OCI-M2 (cell line): ENCODE measurements at regions not wholly inside any gene's neighbourhood (a gene's known extent, or its start where the extent isn't known, plus 50 kb on each side); places are given as distances from the start of the nearest gene placed in this dataset.
"Not testable (repeated sequence)": the region's sequence is repeated elsewhere in the genome, so short reads cannot be mapped to it uniquely, and the experiment has no call there.

Experiments used
- DNase-seq: peaks from one replicate; lab custom pipeline; 2025; ENCODE audit not compliant: unreplicated experiment; lab: John Stamatoyannopoulos, UW

DNA sequence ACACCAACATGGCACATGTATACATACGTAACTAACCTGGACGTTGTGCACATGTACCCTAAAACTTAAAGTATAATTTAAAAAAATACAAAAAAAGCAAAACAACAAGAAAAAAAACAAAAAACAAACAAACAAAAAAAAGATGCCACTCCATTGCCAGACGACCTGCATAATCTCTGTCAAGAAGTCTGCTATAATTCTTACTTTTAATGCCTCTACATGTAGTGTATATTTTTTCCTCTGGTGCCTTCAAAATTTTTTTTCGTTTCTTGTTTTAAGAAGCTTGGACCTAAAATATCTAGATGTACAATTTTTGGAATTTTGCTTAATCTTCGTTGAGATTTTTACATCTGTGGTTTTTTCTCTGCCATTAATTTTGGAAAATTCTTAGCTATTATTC lies 235.6 kb upstream of the ZNF521 start:
- no peak for DNase-seq

DNA sequence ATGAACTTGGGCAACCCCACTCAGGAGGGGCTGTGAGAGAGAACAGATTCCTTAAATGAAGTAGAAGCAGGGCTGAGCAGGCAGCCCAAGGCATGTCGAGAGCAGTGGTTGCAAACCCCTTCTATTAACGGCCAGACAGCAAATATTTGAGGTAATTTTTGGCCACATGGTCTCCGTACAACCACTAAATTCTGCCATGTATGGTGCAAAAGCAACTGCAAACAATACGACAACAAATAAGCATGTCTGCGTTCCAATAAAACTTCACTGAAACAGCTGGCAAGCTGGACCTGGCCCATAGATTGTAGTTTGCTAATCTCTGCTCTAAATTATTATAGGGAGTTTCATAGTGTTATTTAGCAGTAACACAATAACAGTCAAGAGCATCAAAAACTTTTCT lies 217.0 kb upstream of the ZNF521 start:
- DNase-seq, result no peak

DNA sequence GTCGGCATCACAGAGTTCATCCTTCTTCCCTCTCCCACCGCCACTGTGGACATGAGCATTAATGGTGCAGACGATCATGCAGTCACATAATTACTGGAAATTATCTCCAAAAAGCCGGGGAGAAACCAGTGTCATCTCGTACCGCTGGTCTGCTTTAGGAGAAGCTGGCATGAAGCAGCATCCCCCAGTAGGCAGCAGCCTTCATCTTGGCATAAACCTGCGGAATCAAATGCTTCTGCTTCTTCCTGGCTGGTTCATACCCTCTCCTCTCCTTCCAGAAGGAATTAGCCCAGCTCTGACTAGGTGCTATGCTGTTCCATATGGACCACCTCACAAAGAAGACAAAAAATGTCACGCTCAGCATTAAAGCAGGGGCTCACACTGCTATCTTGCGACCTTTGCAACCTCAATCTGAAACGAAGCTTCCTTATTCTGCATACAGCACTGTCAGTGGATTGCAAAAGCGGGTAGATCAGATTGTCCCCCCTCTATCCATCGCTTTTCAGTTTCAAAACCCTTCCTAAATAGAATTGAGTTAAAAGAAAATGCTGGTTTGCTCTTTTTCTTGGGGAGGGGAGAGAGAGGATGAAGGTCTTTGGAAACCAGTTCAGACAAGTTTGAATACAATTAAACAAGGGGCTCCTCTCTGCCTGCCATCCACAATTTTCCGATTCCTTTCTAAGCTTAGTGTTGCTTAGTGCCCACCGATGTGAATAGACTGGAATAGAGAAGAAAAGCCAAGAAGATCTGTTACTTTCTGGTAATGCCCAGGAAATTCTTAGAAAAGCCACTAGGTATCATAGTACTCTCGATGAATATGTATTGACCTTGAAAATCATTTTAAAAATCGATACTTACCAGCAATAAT lies 212.1 kb upstream of the ZNF521 start:
- DNase-seq, result no peak

DNA sequence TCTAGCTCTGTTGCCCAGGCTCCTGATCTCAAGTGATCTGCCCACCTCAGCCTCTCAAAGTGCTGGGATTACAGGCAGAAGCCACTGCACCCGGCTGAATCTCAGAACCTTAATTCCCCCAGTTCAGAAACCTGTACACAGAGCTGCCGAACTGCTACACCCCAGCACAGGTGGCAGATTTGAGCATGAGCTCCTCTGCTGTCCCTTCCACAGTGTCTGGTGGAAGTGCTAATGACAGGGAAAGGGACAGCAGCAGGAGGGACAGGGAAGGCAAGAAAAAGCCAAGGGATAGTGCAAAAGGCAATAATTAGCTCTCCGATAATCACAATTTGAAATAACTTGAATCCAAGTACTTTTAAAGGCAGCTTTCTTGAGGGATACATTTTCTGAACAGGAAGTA lies 211.4 kb upstream of the ZNF521 start:
- no peak for DNase-seq

DNA sequence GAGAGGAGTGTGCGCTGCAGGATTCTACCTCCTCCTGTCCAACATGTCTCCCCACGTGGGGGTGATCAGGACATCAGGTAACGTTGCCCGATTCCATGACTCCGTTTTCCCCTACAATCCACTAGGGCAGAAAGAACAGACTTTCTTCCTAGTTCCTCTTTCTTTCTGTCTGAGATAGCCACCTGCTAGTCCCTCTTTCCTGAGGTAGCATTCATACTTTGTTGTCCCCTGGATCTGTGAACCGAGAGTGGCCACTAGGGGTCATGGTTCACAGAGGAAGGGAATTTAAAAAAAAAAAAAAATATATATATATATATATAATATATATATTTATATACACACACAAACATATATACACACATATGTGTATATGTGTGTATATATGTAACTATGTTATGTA lies 210.0 kb upstream of the ZNF521 start:
- DNase-seq, result no peak

DNA sequence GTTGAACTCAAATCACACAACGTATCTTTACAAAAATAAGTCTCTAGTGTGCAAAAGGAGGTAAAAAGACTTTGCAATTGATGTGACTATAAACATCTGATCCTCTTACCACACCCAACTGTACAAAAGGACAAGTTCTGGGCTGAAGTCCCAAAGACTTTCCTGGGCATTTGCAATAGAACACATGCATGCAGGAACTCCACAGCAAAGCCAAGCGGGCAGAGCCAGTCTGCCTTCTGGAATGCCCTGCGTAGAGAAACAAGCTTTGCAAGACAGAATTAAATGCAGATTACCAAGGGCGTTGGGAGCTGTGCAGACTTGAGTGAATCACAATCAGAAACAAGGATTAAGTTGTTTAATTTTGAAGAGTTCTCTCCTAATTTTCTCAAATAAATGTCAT lies 208.4 kb upstream of the ZNF521 start:
- no peak for DNase-seq

DNA sequence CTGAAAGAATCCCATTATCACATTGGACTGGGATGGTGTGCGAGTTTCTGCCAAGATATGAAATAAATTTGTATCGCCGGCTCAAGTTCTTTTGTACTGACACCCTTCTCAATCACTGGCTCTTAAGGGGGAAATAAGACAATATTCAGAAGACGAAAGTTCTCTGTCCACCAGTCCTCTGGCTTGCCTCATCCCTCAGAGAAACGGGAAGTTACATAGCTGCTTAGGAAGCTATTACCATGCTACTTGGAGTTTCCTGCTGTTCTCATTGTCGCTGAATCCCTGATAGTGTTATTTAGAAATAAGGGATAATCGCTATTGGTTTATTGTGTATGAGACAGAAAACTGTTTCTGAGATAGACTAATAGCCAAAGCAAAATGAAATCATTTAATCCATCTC lies 205.0 kb upstream of the ZNF521 start:
- no peak for DNase-seq

DNA sequence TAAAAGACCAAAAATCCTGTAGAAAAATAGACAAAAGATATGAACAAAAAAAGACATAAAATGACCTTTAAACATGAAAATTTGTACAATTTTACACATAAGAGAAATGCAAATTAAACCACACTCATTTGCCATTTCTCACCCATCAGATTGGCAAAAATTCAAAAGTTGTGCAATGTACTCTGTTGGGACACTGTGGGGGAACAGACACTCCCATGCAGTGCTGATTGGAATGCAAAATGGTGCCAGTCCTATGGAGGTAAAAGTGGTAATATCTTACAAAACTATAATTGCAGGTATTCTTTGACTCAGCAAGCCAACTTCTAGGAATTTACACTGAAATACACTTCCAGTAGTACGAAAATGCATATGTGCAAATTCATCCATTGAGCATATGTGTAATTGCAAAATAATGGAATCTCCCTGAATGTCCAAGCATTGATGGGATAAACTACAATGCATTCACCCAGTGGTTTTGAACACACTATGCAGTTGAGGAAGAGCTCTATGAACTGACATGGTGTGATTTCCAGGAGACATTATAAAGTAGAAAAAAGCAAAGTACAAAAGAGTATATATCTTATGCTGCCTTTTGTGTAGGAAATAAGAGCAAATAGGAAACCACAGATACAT lies 201.8 kb upstream of the ZNF521 start:
- no peak for DNase-seq

DNA sequence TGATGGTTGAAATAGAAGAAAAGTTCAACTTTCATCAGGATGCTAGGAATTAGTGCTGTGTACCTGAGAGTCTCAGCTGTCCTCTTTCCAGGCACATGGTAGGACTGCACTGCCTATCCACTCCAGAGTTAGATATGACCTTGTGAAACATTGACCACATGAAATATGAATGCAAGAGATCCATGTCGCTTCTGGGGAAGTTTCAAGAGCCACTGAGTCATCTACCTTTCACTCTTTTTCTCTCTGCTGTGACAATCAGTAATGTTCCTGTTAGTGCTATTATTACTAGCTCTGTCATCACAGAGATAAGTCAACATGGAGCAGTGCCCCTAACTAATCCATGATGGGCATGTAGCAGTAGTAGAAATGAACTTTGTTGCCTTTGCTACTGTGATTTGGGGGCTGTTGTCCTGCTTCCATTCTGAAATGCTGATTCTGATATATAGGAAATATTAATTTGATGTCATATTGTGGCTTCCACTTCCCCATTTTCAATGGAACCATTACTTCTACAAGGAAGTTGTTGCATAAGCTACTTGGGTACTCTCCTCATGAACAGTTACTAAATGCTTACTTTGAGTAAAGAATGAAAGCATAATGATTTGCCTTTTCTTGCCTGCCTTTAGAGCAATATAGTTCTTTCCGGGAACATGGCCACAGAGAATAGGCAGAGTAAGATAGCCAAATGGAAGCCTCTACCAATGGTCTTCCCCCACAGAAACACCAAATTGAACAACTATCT lies 192.8 kb upstream of the ZNF521 start:
- DNase-seq, result no peak

DNA sequence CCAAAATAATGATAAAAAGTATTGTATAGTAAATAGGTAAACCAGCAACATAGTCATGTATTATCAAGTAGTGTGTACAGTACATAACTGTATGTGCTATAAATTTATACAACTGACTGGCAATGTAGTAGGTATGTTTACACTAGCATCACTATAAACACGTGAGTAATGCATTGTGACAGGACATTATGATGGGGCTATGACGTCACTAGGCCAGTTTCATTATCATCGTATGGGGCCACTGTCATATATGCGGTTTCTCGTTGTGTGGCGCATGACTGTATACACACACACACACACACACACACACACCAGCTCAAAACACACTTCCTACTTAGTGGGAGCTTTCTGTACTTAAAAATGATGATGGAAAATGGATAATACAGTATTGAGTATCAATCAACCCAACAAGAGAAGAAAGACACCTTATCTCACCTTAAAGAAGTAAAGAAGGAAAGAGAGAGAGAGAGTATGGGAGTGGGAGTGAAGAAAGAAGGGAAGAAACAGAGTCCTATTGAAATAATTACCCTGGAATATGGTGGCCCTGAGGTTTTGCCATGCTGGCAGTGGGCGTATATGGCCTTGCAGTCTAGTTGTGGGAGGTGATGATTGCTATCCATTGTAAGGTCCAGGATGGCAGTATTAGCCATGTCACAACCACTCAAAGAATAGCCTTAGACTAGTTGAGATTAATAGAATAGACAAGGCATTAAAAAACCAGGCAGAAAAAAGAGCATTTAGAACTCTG lies 186.4 kb upstream of the ZNF521 start:
- no peak for DNase-seq

DNA sequence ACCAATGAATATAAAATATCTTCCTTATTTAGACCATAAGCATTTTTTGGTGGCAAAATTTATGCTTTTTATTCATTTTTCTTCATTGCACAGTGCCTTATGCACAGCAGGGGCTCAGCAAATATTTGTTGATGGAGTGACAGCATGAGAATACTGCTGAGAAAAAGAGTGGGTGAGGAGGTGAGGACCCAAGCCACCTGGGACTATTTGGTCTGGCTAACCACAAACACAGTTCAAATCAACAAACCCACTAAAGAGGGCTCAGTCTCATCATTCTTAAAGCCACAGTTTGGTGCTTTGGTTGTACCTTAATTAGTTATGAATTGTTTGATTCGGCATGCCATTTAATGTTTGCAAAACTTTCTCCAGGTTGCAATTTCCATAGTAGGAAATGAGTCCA lies 183.5 kb upstream of the ZNF521 start:
- no peak for DNase-seq

DNA sequence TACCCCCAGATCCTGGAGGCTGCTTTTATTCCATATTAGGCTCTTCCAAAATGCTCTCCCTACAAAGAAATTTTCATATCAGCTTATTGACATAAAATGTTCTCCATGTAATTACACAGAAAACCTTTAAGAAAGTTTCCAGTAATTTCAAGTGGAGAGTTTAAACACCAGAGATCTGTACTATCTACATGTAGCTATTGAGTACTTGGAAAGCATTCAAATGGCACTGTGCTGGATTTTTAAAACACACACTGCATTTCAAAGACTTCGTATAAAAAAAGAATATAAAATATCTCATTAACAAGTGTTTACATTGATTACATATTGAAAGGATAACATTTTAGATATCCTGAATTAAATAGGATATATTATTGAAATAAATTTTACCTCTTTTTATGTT lies 182.4 kb upstream of the ZNF521 start:
- DNase-seq, result no peak

DNA sequence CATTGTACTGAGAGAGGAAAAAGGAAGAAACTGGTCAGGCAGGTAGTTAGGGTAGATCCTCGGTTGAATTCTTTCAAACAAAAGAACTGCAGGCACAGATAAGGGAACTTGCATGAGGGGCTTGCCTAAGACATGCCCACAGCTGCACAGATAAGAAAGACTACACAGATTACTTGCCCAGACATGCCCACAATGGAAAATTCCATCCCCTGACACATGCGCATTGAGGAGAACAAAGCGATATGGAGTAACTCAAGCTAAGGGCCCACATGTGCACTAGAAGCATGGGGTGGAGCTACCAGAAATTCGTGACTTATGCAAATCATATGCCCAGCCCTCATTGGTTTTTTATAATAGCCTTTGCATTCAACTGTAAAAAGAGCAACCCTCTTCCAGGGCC lies 181.3 kb upstream of the ZNF521 start:
- no peak for DNase-seq

DNA sequence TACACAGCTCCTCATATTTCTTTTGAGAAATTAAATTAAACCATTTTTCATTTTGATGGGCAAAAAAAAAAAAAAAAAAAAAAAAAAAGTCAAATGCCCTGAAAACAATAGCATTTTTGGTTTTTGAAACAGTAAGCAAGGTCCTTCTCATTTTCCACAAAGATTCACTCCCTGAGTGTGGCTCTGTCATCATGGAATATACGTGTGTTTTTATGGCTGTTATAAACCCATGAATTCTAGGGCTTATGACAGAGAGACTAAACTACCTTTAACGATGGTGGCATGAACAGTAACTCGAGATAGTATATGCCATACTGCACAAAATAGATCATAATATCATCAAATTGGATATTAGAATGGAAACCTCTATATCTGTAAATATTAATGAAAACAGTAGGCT lies 179.2 kb upstream of the ZNF521 start:
- DNase-seq, result no peak

DNA sequence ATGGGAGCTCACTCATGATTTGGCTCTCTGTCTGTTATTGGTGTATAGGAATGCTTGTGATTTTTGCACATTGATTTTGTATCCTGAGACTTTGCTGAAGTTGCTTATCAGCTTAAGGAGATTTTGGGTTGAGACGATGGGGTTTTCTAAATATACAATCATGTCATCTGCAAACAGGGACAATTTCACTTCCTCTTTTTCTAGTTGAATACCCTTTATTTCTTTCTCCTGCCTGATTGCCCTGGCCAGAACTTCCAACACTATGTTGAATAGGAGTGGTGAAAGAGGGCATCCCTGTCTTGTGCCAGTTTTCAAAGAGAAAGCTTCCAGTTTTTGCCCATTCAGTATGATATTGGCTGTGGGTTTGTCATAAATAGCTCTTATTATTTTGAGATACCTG lies 173.8 kb upstream of the ZNF521 start:
- not testable (repeated sequence) for DNase-seq

DNA sequence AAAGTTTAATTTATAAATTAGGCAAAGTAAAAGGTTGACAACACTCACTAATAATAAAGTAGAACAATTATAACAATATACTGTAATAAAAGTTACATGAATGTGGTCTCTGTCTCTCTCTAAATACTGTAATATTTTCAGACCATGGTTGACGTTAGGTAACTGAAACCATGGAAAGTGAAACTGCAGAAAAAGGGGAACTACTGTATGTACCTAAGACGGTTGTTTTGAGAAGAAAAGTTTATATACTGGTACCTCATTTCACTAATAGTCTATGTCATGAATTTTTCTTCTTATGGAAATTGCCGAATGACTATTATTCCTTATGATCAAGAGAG lies 166.7 kb upstream of the ZNF521 start:
- DNase-seq, result no peak

DNA sequence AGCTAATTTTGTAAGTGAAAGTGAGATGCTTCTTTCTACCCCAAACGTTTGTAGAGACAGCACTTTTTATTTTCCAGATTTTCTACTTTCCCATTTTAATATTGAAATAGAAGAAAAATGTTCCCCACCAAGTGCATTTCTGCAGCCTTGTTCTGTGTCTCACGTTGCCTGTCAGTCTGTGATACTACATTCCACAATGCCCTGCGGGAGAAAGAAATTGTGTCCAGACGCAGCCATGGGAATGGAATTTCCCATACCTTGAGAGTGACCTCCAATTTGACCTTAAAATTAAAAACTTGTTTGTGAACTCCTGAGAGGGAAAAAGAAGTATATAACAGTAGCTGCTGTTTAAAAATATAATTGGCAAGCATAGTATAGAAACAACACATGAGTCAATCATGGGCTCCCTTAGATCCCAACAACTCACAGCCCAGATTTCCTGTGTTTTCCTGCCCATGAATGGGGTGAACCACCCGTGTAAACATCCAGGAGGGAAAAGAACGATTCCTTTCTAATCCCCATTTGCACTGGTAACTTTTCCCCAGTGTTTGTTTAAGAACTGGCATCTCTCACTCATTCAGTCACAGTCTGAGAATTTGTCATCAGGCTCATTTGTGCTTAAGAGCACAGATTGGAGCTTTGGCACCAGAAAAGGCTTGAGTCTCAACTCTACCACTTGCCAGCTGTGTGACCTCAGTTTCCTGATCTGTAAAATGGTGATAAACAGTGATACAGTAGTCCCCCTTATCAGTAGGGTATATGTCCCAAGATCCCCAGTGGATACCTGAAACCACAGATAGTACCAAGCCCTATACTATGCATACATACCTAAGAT lies 166.1 kb upstream of the ZNF521 start:
- no peak for DNase-seq

DNA sequence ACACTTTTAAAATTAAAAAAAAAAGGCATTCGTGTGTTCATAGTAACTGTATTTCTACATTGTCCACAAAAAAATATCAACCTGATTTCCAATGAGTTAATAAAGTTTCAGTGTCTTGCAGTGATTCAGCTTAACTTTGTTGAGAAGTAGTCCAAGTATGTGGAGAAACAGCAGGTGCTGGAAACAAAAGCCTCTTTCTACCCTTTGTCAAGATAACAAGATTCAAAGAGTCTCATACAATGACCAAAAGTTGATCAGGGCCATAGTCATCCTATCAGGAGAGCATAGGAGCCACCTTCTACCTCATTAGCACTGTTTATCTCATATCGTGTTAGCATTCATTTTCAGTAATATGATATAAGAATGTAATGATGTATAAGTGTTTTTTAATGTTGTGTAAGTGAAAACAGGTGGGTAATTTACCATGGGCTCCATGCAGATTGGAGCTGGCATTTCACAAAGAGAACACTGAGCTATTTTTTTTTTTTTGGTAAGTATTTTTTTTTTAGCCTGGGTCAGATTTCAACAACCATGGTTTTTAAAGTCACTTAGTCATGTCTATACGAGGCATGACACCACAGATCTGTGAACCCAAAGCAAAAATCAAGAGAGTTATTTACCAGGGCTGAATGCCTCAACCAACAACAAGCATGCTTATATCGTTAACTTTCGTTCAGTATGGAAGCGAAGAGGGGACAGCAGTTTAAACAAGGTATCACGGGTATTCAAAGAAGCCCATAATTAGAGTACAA lies 165.0 kb upstream of the ZNF521 start:
- DNase-seq, result no peak

DNA sequence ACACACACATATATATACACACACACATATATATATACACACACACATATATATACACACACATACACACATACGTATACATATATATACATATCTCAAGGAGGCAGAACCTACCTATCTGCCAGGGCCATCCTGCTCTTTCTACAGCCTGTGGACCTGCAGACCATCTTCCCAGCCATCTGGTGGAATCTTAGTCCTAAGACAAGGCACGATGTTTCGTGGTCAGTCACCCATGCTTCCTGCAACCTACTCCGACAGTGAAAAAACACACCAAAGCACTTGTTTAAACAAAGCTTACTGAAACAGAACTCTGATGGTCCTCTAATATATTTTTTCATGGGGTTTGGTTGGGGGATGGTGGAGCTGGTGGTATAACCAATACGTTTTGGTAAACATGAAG lies 164.2 kb upstream of the ZNF521 start:
- no peak for DNase-seq

DNA sequence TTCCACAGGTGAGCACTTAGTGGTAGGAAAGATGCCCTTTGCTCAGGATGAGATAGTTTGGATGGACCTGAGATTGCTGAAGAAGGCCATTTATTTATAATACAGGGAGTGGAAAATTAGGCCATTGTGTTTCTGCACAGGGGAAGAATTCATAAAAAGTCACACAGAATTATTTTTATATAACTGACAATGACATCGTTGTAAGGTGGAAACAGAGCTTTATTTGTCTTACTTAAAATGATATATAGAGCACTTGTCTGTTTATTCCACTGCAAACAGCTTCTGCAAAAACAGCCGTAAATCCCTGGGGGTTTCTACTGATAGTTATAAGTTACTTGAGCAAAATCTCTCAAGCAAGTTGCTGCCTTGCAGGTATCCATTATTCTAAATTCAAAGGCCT lies 158.1 kb upstream of the ZNF521 start:
- DNase-seq, result no peak
